ENCODE measurements at regions not wholly inside any gene's neighbourhood (a gene's known extent, or its start where the extent isn't known, plus 50 kb on each side); places are given as distances from the start of the nearest gene placed in this dataset.
A peak's percentile ranks its signal among the peaks of the same experiment; 100 is the strongest.

DNA sequence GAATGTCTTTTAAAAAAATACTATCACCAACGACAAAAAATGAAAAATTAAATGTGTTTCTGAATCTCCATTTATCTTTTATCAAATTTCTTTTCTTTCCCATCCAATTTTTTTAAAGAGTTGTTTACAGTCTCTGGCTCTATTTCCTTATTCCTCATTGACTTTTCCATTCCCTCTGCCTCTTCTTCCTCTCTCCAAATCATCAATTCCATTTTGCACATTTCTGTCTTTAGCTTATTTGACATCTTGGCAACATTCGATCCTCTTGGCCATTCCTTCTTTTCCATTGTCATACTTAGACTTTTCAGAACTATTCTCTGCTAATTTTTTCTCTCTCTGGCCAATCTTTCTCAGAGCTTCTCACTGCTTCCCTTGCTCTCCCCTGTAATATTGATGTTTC lies 497.6 kb downstream of the PLPP3 start:
- Histone ChIP-seq H3K9me3 (no peaks in the 10 kb centered on the region), H3K4me1 (peaks cover 0 to 4% (median 0%) of the 10 kb centered on the region in 4 donors), H3K4me3 (no peak overlapping the region), H3K27ac (no peak overlapping the region), H3K27me3 (no peaks in the 10 kb centered on the region), H3K36me3 (no peaks in the 10 kb centered on the region)
- in situ Hi-C loops (cut with MboI; ENCODE audit: low pct_ligation_motif_present in 1 of 4, low pct_unique_long_range_greater_than_20kb in 1 of 4, low sequenced_read_pairs in 3 of 4) (no loop called here), intact Hi-C loops (cut with DNase I; ENCODE audit: low total_unique reads) (no loop called here)
- DNase-seq: no peak
- WGBS, 2 donors (ENCODE audit: low coverage in 1 of 2): 62 to 64% methylated on average over 2 of the region's 2 CpGs
- TF ChIP-seq EP300 (IDR thresholded peaks at IDR 0.05; ENCODE audit: low read depth) (no peak), CTCF (IDR thresholded peaks at IDR 0.05) (no peak), POLR2AphosphoS5 (IDR thresholded peaks at IDR 0.05) (no peak), POLR2A (IDR thresholded peaks at IDR 0.05) (no peak)

DNA sequence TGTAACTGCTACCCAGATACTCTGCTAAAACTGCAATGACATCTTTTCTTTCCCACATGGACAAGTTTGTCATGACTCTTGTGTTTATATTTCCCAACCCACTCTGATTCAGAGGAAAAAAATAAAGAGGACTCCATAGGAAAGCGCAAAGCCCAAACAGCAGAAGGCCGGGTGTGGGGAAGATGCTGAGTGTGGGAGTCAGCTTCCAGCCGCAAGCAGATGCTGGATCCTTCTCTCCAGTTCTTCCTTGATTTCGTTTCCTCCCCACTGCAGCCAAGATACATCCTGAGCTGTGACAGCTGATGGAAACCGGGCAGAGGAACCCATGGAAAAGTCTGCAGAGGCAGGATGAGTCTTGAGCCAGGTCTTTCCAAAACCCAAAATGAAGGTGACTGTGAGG lies 498.2 kb downstream of the PLPP3 start:
- H3K36me3 ChIP-seq: no peaks in the 10 kb centered on the region
- peak; percentile 13 for DNase-seq
- no peaks in the 10 kb centered on the region for H3K27me3 ChIP-seq
- intact Hi-C loops (cut with DNase I; ENCODE audit: low total_unique reads) (no loop called here), in situ Hi-C loops (cut with MboI; ENCODE audit: low pct_ligation_motif_present in 1 of 4, low pct_unique_long_range_greater_than_20kb in 1 of 4, low sequenced_read_pairs in 3 of 4) (no loop called here)
- H3K27ac ChIP-seq: peak overlapping the region in 3 of 4 donors; percentile 29 to 46 (median 39)
- no peak overlapping the region for H3K4me3 ChIP-seq
- 71% methylated on average over 3 to 5 of the region's 5 CpGs for WGBS, 2 donors (ENCODE audit: low coverage in 1 of 2)
- TF ChIP-seq POLR2AphosphoS5 (IDR thresholded peaks at IDR 0.05) (peak in 1 of 3 donors; percentile 49), CTCF (IDR thresholded peaks at IDR 0.05) (no peak)
- peaks cover 0 to 4% (median 0%) of the 10 kb centered on the region in 4 donors for H3K4me1 ChIP-seq
- no peaks in the 10 kb centered on the region for H3K9me3 ChIP-seq

DNA sequence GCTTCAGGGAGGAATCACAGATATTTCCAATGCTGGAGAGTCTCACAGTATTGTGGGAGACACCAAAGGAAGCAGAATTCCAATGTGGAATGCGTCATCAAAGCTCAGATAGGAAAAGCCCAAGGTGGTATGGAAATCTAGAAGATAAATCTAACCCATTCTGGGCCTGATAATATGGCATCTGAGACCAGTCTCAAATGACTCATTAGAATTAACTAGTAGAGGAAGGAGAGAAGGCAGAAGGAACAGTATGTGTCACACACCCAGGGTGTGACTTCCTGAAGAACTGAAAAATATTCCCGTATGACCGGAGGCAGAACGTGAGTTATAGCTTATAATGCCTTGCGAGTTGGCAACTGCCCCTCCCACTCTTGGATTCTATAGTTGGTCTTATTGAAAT lies 499.2 kb downstream of the PLPP3 start:
- TF ChIP-seq CTCF (IDR thresholded peaks at IDR 0.05) (no peak), POLR2A (IDR thresholded peaks at IDR 0.05) (no peak), EP300 (IDR thresholded peaks at IDR 0.05; ENCODE audit: low read depth) (no peak), POLR2AphosphoS5 (IDR thresholded peaks at IDR 0.05) (no peak)
- intact Hi-C loops (cut with DNase I; ENCODE audit: low total_unique reads): no loop called here
- H3K4me3 ChIP-seq: no peak overlapping the region
- H3K36me3 ChIP-seq: no peaks in the 10 kb centered on the region
- WGBS, 2 donors (ENCODE audit: low coverage in 1 of 2): 67 to 78% methylated on average over 5 of the region's 5 CpGs
- no peaks in the 10 kb centered on the region for H3K9me3 ChIP-seq
- H3K4me1 ChIP-seq: peaks cover 0 to 4% (median 0%) of the 10 kb centered on the region in 4 donors
- in situ Hi-C loops (cut with MboI; ENCODE audit: low pct_ligation_motif_present in 1 of 4, low pct_unique_long_range_greater_than_20kb in 1 of 4, low sequenced_read_pairs in 3 of 4): no loop called here
- H3K27ac ChIP-seq: peak overlapping the region in 1 of 4 donors; percentile 39
- DNase-seq: no peak
- H3K27me3 ChIP-seq: no peaks in the 10 kb centered on the region

GRCh38 chr1:56079391-56079790 lies 500.0 kb downstream of the PLPP3 start:
- Histone ChIP-seq H3K4me3 (no peak overlapping the region), H3K4me1 (peaks cover 0 to 4% (median 0%) of the 10 kb centered on the region in 4 donors), H3K36me3 (no peaks in the 10 kb centered on the region), H3K9me3 (no peaks in the 10 kb centered on the region), H3K27ac (no peak overlapping the region), H3K27me3 (no peaks in the 10 kb centered on the region)
- TF ChIP-seq POLR2A (IDR thresholded peaks at IDR 0.05) (no peak), CTCF (IDR thresholded peaks at IDR 0.05) (no peak), POLR2AphosphoS5 (IDR thresholded peaks at IDR 0.05) (no peak), EP300 (IDR thresholded peaks at IDR 0.05; ENCODE audit: low read depth) (no peak)
- no peak for DNase-seq
- in situ Hi-C loops (cut with MboI; ENCODE audit: low pct_ligation_motif_present in 1 of 4, low pct_unique_long_range_greater_than_20kb in 1 of 4, low sequenced_read_pairs in 3 of 4) (no loop called here), intact Hi-C loops (cut with DNase I; ENCODE audit: low total_unique reads) (no loop called here)
- WGBS, 2 donors (ENCODE audit: low coverage in 1 of 2): 55 to 76% methylated on average over 2 of the region's 2 CpGs
